AG04449 (cell line): ENCODE measurements at regions not wholly inside any gene's neighbourhood (a gene's known extent, or its start where the extent isn't known, plus 50 kb on each side); places are given as distances from the start of the nearest gene placed in this dataset.
"Not testable (repeated sequence)": the region's sequence is repeated elsewhere in the genome, so short reads cannot be mapped to it uniquely, and the experiment has no call there.

Experiments used
- CTCF ChIA-PET: fragments of 350-600 bp; formaldehyde crosslinking; extraction: SDS; loops from one replicate; lab custom pipeline; 2021; ENCODE audit warnings: antibody characterized with exemption; lab: Yijun Ruan, JAX
- POLR2A ChIA-PET: fragments of 400-600, 350-600 bp; formaldehyde crosslinking; extraction: SDS; loops from one replicate; lab custom pipeline; 2020; ENCODE audit warnings: antibody characterized with exemption, inconsistent platforms; lab: Yijun Ruan, JAX
- DNase-seq: peaks from one replicate; pipeline ENCODE4 v3.0.0-alpha.2; 2010; ENCODE audit warnings: low read depth, low spot score
- H3K4me3 ChIP-seq: 2 replicates; pipeline ENCODE4 v1.5.1; 2011; ENCODE audit warnings: low read depth, mild to moderate bottlenecking, control low read depth, low read length
- CTCF ChIP-seq: IDR thresholded peaks from one replicate; pipeline ENCODE4 v1.5.1; 2011; ENCODE audit warnings: mild to moderate bottlenecking, moderate library complexity, low read length, control low read depth, inconsistent platforms; ENCODE audit not compliant: insufficient read depth; ENCODE audit errors: missing control alignments

- no peak for TF ChIP-seq CTCF
These were observed 143.5 kb upstream of the ALDH1B1 start for GRCh38 chr9:38249049-38249448.

GRCh38 chr9:38246833-38247232 lies 145.7 kb upstream of the ALDH1B1 start:
- no peak overlapping the region for H3K4me3 ChIP-seq
- no peak for TF ChIP-seq CTCF
- no peak for DNase-seq
- ChIA-PET CTCF (interaction anchor here (1.8 kb wide), 2 partner anchors 17 to 86 kb away, joined by 5 to 6 read pairs; no protein-coding TSS in a partner anchor), POLR2A (interaction anchor here (0.7 kb wide), 1 partner anchor 10 kb away, joined by 3 read pairs; no protein-coding TSS in a partner anchor)

More at GRCh38 chr9:38249049-38249448, 143.5 kb upstream of the ALDH1B1 start:
- CTCF ChIA-PET, result interaction anchor here (0.8 to 1.5 kb wide), 2 partner anchors 15 to 18 kb away, joined by 3 read pairs; no protein-coding TSS in a partner anchor
- POLR2A ChIA-PET, result no interaction called here
- no peak for DNase-seq
- no peak overlapping the region for H3K4me3 ChIP-seq

- ChIA-PET CTCF (no interaction called here), POLR2A (no interaction called here)
- no peak for DNase-seq
- no peak overlapping the region for H3K4me3 ChIP-seq
- no peak for TF ChIP-seq CTCF
These were observed 147.5 kb upstream of the ALDH1B1 start for GRCh38 chr9:38244971-38245370.

- no peak overlapping the region for H3K4me3 ChIP-seq
- DNase-seq, result no peak
- ChIA-PET POLR2A (no interaction called here), CTCF (interaction anchor here (0.7 kb wide), 1 partner anchor 84 kb away, joined by 3 read pairs; no protein-coding TSS in a partner anchor)
- TF ChIP-seq CTCF, result no peak
These were observed 148.5 kb upstream of the ALDH1B1 start for GRCh38 chr9:38243993-38244392.

GRCh38 chr9:38242151-38242550 lies 150.4 kb upstream of the ALDH1B1 start:
- DNase-seq, H3K4me3 ChIP-seq, POLR2A ChIA-PET, CTCF ChIA-PET: not testable (repeated sequence)

- TF ChIP-seq CTCF, result no peak
- POLR2A ChIA-PET, result no interaction called here
These were observed 152.5 kb upstream of the ALDH1B1 start for GRCh38 chr9:38240051-38240450.

GRCh38 chr9:38235244-38235643 lies 157.3 kb upstream of the ALDH1B1 start:
- CTCF ChIA-PET, result interaction anchor here (0.5 kb wide), 1 partner anchor 148 kb away, joined by 3 read pairs; no protein-coding TSS in a partner anchor
- no peak for DNase-seq
- no peak overlapping the region for H3K4me3 ChIP-seq
- no peak for TF ChIP-seq CTCF
- POLR2A ChIA-PET, result no interaction called here

More at GRCh38 chr9:38240051-38240450, 152.5 kb upstream of the ALDH1B1 start:
- CTCF ChIA-PET, result no interaction called here
- no peak for DNase-seq
- no peak overlapping the region for H3K4me3 ChIP-seq
